ENCODE measurements at regions not wholly inside any gene's neighbourhood (a gene's known extent, or its start where the extent isn't known, plus 50 kb on each side); places are given as distances from the start of the nearest gene placed in this dataset.

DNA sequence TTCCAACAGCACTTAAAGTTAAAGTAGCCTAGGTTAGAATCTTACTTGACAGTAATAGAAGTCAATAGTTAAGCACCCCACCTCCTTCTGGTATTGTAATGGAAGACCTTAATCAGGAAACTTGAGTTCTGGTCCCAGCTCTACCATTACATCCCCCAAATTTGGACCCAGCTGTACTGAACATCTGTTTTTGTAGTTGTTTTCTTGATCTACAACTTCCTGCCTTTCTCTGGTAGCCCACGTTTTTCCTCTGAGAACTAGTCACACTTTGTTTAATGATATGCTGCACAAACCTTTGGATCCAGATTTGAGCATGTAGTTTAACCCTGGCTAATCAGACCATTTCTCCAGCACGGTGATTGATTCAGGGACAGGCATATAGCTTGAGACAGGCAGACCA is 505.0 kb downstream of the HS3ST4 start:
- Histone ChIP-seq H4K20me1 (ENCODE audit: insufficient read depth, low read length) (no peaks in the 10 kb centered on the region), H3K4me2 (ENCODE audit: low read length) (no peak overlapping the region), H3K79me2 (ENCODE audit: low read length) (no peaks in the 10 kb centered on the region), H3K27me3 (ENCODE audit: low read depth, low read length) (no peaks in the 10 kb centered on the region), H3K27ac (ENCODE audit: low read length) (no peak overlapping the region), H3K9ac (ENCODE audit: low read length) (no peak overlapping the region), H3K36me3 (replicated peaks; ENCODE audit: low read depth, low read length) (no peaks in the 10 kb centered on the region), H3K4me3 (ENCODE audit: low read length) (no peak overlapping the region), H2AFZ (ENCODE audit: low read depth, low read length) (no peak overlapping the region), H3K4me1 (ENCODE audit: low read length) (no peaks in the 10 kb centered on the region), H3K9me3 (ENCODE audit: insufficient read depth, low read length) (no peaks in the 10 kb centered on the region)
- TF ChIP-seq, protein P1, sequence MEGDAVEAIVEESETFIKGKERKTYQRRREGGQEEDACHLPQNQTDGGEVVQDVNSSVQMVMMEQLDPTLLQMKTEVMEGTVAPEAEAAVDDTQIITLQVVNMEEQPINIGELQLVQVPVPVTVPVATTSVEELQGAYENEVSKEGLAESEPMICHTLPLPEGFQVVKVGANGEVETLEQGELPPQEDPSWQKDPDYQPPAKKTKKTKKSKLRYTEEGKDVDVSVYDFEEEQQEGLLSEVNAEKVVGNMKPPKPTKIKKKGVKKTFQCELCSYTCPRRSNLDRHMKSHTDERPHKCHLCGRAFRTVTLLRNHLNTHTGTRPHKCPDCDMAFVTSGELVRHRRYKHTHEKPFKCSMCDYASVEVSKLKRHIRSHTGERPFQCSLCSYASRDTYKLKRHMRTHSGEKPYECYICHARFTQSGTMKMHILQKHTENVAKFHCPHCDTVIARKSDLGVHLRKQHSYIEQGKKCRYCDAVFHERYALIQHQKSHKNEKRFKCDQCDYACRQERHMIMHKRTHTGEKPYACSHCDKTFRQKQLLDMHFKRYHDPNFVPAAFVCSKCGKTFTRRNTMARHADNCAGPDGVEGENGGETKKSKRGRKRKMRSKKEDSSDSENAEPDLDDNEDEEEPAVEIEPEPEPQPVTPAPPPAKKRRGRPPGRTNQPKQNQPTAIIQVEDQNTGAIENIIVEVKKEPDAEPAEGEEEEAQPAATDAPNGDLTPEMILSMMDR (IDR thresholded peaks at IDR 0.05; ENCODE audit: low read depth, low read length): no peak
- TF ChIP-seq EZH2phosphoT487 (IDR thresholded peaks at IDR 0.05; ENCODE audit: low read depth): no peak

DNA sequence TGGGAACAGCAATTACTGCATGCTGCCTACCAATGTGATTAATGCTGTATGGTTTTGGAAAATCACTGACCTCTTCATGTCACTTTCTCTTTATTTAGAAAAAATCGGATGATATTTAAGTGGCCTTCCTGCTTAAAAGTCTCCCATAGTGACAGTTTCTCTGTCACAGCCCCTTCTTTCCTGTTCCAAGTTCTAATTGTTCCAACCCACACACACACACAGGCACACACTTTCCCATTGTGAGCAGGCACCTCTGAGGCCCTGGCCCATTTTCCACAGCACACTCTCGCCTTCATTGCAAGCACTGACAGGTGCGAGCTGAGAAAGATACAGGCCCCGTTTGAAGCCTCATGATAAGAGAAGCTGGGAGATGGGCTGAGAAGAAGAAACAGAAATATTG is 505.9 kb downstream of the HS3ST4 start:
- no peaks in the 10 kb centered on the region for H3K79me2 ChIP-seq (ENCODE audit: low read length)
- no peak for TF ChIP-seq EZH2phosphoT487 (IDR thresholded peaks at IDR 0.05; ENCODE audit: low read depth)
- TF ChIP-seq, protein P1 (IDR thresholded peaks at IDR 0.05; ENCODE audit: low read depth, low read length): no peak
- no peaks in the 10 kb centered on the region for H3K27me3 ChIP-seq (ENCODE audit: low read depth, low read length)
- no peaks in the 10 kb centered on the region for H4K20me1 ChIP-seq (ENCODE audit: insufficient read depth, low read length)
- no peaks in the 10 kb centered on the region for H3K4me1 ChIP-seq (ENCODE audit: low read length)
- no peak overlapping the region for H3K27ac ChIP-seq (ENCODE audit: low read length)
- no peaks in the 10 kb centered on the region for H3K9me3 ChIP-seq (ENCODE audit: insufficient read depth, low read length)
- no peak overlapping the region for H3K4me3 ChIP-seq (ENCODE audit: low read length)
- H3K9ac ChIP-seq (ENCODE audit: low read length): no peak overlapping the region
- H3K36me3 ChIP-seq (replicated peaks; ENCODE audit: low read depth, low read length): no peaks in the 10 kb centered on the region
- H3K4me2 ChIP-seq (ENCODE audit: low read length): no peak overlapping the region
- H2AFZ ChIP-seq (ENCODE audit: low read depth, low read length): no peak overlapping the region

DNA sequence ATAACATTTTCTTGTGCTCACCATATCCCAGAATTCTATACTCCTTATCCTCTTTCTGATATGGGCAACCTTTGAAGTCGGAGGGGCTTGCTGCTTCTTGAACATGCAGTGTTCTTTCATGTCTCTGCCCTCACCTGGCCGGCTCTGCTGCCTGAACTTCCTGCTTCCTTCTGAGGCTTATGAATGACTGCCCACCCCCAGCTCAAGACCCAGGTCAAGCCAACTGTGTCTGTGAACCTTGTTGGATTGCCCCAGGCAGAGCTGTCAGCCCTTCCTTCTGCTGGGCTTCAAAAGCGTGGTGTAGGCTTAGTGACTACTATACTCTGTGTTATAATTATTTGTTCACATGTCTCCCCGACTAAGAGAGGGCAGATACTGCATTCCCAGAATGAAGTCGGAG is 506.5 kb downstream of the HS3ST4 start:
- Histone ChIP-seq H3K4me1 (ENCODE audit: low read length) (peaks cover under 1% of the 10 kb centered on the region), H3K27ac (ENCODE audit: low read length) (no peak overlapping the region), H3K27me3 (ENCODE audit: low read depth, low read length) (no peaks in the 10 kb centered on the region), H3K9ac (ENCODE audit: low read length) (no peak overlapping the region), H3K4me2 (ENCODE audit: low read length) (no peak overlapping the region), H2AFZ (ENCODE audit: low read depth, low read length) (peak overlapping the region; percentile 60; the same call in 1 of the 2 replicates), H3K79me2 (ENCODE audit: low read length) (no peaks in the 10 kb centered on the region), H3K36me3 (replicated peaks; ENCODE audit: low read depth, low read length) (no peaks in the 10 kb centered on the region), H3K4me3 (ENCODE audit: low read length) (no peak overlapping the region), H3K9me3 (ENCODE audit: insufficient read depth, low read length) (no peaks in the 10 kb centered on the region), H4K20me1 (ENCODE audit: insufficient read depth, low read length) (no peaks in the 10 kb centered on the region)
- no peak for TF ChIP-seq EZH2phosphoT487 (IDR thresholded peaks at IDR 0.05; ENCODE audit: low read depth)
- TF ChIP-seq, protein P1 (IDR thresholded peaks at IDR 0.05; ENCODE audit: low read depth, low read length): no peak

DNA sequence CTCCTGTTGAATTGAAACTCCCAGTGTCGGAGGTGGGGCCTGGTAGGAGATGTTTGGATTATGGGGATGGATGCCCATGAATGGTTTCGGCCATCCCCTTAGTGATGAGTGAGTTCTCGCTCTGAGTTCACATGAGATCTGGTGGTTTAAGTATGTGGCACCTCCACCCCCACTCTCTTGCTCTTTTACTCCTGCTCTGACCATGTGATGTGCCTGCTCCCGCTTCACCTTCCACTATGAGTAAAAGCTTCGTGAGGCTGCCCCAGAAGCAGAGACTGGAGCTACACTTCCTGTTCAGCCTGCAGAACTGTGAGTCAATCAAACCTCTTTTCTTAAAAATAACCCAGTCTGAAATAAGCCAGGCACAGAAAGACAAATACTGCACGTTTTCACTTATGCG is 512.4 kb downstream of the HS3ST4 start:
- H3K4me2 ChIP-seq (ENCODE audit: low read length): peak overlapping the region; percentile 53; the same call in 1 of the 2 replicates
- H3K79me2 ChIP-seq (ENCODE audit: low read length): no peaks in the 10 kb centered on the region
- no peak for TF ChIP-seq EZH2phosphoT487 (IDR thresholded peaks at IDR 0.05; ENCODE audit: low read depth)
- TF ChIP-seq, protein P1 (IDR thresholded peaks at IDR 0.05; ENCODE audit: low read depth, low read length): no peak

More for the DNA sequence above, 512.4 kb downstream of the HS3ST4 start:
- Histone ChIP-seq H3K27me3 (ENCODE audit: low read depth, low read length) (no peaks in the 10 kb centered on the region), H3K27ac (ENCODE audit: low read length) (peak overlapping the region; percentile 73), H3K9ac (ENCODE audit: low read length) (no peak overlapping the region), H3K9me3 (ENCODE audit: insufficient read depth, low read length) (no peaks in the 10 kb centered on the region), H3K4me1 (ENCODE audit: low read length) (peaks cover 20% of the 10 kb centered on the region), H3K36me3 (replicated peaks; ENCODE audit: low read depth, low read length) (no peaks in the 10 kb centered on the region), H4K20me1 (ENCODE audit: insufficient read depth, low read length) (no peaks in the 10 kb centered on the region), H3K4me3 (ENCODE audit: low read length) (peak overlapping the region; percentile 14; the same call in 1 of the 2 replicates), H2AFZ (ENCODE audit: low read depth, low read length) (peak overlapping the region; percentile 32; the same call in 1 of the 2 replicates)

Measured in OCI-LY3 (cell line).